GM23338 (cell line): ENCODE measurements at regions not wholly inside any gene's neighbourhood (a gene's known extent, or its start where the extent isn't known, plus 50 kb on each side); places are given as distances from the start of the nearest gene placed in this dataset.

Experiments used
- ATAC-seq: fragments of 200-7000 bp; cut with Tn5 transposase; 3 replicates; pipeline ENCODE4 v1.9.1; 2020
- DNase-seq: peaks from one replicate; pipeline ENCODE4 v3.0.0-alpha.2; 2015; ENCODE audit warnings: low spot score
- H2AFZ ChIP-seq: fragments of 200-600 bp; sonication (generic); 2 replicates; pipeline ENCODE4 v1.8.0; 2016; ENCODE audit warnings: antibody characterized with exemption, mild to moderate bottlenecking, moderate library complexity
- H3F3A ChIP-seq: fragments of 200-600 bp; sonication (generic); replicated peaks from 2 replicates; pipeline ENCODE4 v1.8.0; 2017; ENCODE audit warnings: antibody characterized with exemption, mixed run types, low read depth
- H3K27ac ChIP-seq: fragments of 200-600 bp; sonication (generic); 2 replicates; pipeline ENCODE4 v1.6.1; 2016; ENCODE audit warnings: low read depth
- H3K27me3 ChIP-seq: fragments of 200-600 bp; sonication (generic); 2 replicates; pipeline ENCODE4 v1.8.0; 2016; ENCODE audit warnings: mild to moderate bottlenecking, mixed run types, moderate library complexity; ENCODE audit not compliant: insufficient read depth
- H3K36me3 ChIP-seq: fragments of 200-600 bp; sonication (generic); 2 replicates; pipeline ENCODE4 v1.8.0; 2016; ENCODE audit warnings: mild to moderate bottlenecking; ENCODE audit not compliant: insufficient read depth
- H3K4me1 ChIP-seq: fragments of 200-600 bp; sonication (generic); 2 replicates; pipeline ENCODE4 v1.8.0; 2016; ENCODE audit warnings: mild to moderate bottlenecking, moderate library complexity; ENCODE audit not compliant: insufficient read depth
- H3K4me2 ChIP-seq: fragments of 200-600 bp; sonication (generic); 2 replicates; pipeline ENCODE4 v1.7.1; 2017; ENCODE audit warnings: mixed run types
- H3K4me3 ChIP-seq: fragments of 200-600 bp; sonication (generic); 2 replicates; pipeline ENCODE4 v1.6.1; 2016; ENCODE audit warnings: mixed run types
- H3K79me2 ChIP-seq: fragments of 200-600 bp; sonication (generic); replicated peaks from 2 replicates; pipeline ENCODE4 v1.8.0; 2017; ENCODE audit warnings: mild to moderate bottlenecking; ENCODE audit not compliant: insufficient read depth
- H3K9me2 ChIP-seq: fragments of 200-600 bp; sonication (generic); 2 replicates; pipeline ENCODE4 v1.8.0; 2017; ENCODE audit not compliant: insufficient read depth
- H4K20me1 ChIP-seq: fragments of 200-600 bp; sonication (generic); replicated peaks from 2 replicates; pipeline ENCODE4 v1.8.0; 2017; ENCODE audit warnings: mild to moderate bottlenecking; ENCODE audit not compliant: insufficient read depth
- H3K27ac Mint-ChIP-seq: 2 replicates; pipeline ENCODE4 v1.8.0; 2020; ENCODE audit warnings: inconsistent platforms, mild to moderate bottlenecking, moderate library complexity, mixed read lengths
- H3K27me3 Mint-ChIP-seq: 3 replicates; pipeline ENCODE4 v1.8.0; 2022; ENCODE audit warnings: low read depth, mild to moderate bottlenecking, moderate library complexity, mixed read lengths, inconsistent platforms; ENCODE audit not compliant: insufficient read depth, poor library complexity
- H3K36me3 Mint-ChIP-seq: 3 replicates; pipeline ENCODE4 v1.8.0; 2021; ENCODE audit warnings: low read depth, mild to moderate bottlenecking, inconsistent platforms, moderate library complexity, mixed read lengths
- H3K4me1 Mint-ChIP-seq: 3 replicates; pipeline ENCODE4 v1.8.0; 2020; ENCODE audit warnings: mild to moderate bottlenecking, inconsistent platforms, mixed read lengths
- H3K4me3 Mint-ChIP-seq: 3 replicates; pipeline ENCODE4 v1.8.0; 2021; ENCODE audit warnings: moderate library complexity, mild to moderate bottlenecking, inconsistent platforms, mixed read lengths
- H3K9me3 Mint-ChIP-seq: 3 replicates; pipeline ENCODE4 v1.8.0; 2020; ENCODE audit warnings: moderate library complexity, mild to moderate bottlenecking, inconsistent platforms, mixed read lengths
- EZH2 ChIP-seq: fragments of 200-600 bp; sonication (generic); IDR thresholded peaks from one replicate; pipeline ENCODE4 v1.8.0; 2017; ENCODE audit warnings: antibody characterized with exemption, mild to moderate bottlenecking, low read depth; ENCODE audit not compliant: unreplicated experiment
- EZH2phosphoT487 ChIP-seq: fragments of 200-600 bp; sonication (generic); IDR thresholded peaks from one replicate; pipeline ENCODE4 v1.8.1; 2018; ENCODE audit warnings: antibody characterized with exemption; ENCODE audit not compliant: unreplicated experiment
- NANOG ChIP-seq: IDR thresholded peaks from 2 replicates; pipeline ENCODE4 v1.6.1; 2016; ENCODE audit warnings: antibody characterized with exemption, borderline replicate concordance
- POLR2AphosphoS5 ChIP-seq: IDR thresholded peaks from 2 replicates; pipeline ENCODE4 v1.6.1; 2016; ENCODE audit warnings: antibody characterized with exemption, low read depth
- STAT1 ChIP-seq: IDR thresholded peaks from one replicate; pipeline ENCODE4 v1.6.1; 2016; ENCODE audit warnings: antibody characterized with exemption; ENCODE audit not compliant: unreplicated experiment
- ZNF114 ChIP-seq: fragments of 250-450 bp; sonication (Bioruptor Pico); IDR thresholded peaks from 2 replicates; pipeline ENCODE4 v1.5.0; 2020; ENCODE audit warnings: mild to moderate bottlenecking, moderate library complexity
- ZNF331 ChIP-seq: fragments of 250-450 bp; sonication (Bioruptor Pico); IDR thresholded peaks from 2 replicates; pipeline ENCODE4 v1.5.0; 2020; ENCODE audit warnings: low read depth, mild to moderate bottlenecking, moderate library complexity
- ZNF462 ChIP-seq: fragments of 250-450 bp; sonication (Bioruptor Pico); IDR thresholded peaks from 2 replicates; pipeline ENCODE4 v1.5.0; 2020; ENCODE audit warnings: mild to moderate bottlenecking, moderate library complexity
- TF ChIP-seq, protein P1 (sequence below): IDR thresholded peaks from one replicate; pipeline ENCODE4 v1.6.1; 2018; ENCODE audit warnings: antibody characterized with exemption; ENCODE audit not compliant: unreplicated experiment
- TF ChIP-seq, protein P2 (sequence below): IDR thresholded peaks from 2 replicates; pipeline ENCODE4 v1.6.1; 2016; ENCODE audit warnings: antibody characterized with exemption

- TF ChIP-seq, protein P1, sequence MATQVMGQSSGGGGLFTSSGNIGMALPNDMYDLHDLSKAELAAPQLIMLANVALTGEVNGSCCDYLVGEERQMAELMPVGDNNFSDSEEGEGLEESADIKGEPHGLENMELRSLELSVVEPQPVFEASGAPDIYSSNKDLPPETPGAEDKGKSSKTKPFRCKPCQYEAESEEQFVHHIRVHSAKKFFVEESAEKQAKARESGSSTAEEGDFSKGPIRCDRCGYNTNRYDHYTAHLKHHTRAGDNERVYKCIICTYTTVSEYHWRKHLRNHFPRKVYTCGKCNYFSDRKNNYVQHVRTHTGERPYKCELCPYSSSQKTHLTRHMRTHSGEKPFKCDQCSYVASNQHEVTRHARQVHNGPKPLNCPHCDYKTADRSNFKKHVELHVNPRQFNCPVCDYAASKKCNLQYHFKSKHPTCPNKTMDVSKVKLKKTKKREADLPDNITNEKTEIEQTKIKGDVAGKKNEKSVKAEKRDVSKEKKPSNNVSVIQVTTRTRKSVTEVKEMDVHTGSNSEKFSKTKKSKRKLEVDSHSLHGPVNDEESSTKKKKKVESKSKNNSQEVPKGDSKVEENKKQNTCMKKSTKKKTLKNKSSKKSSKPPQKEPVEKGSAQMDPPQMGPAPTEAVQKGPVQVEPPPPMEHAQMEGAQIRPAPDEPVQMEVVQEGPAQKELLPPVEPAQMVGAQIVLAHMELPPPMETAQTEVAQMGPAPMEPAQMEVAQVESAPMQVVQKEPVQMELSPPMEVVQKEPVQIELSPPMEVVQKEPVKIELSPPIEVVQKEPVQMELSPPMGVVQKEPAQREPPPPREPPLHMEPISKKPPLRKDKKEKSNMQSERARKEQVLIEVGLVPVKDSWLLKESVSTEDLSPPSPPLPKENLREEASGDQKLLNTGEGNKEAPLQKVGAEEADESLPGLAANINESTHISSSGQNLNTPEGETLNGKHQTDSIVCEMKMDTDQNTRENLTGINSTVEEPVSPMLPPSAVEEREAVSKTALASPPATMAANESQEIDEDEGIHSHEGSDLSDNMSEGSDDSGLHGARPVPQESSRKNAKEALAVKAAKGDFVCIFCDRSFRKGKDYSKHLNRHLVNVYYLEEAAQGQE, result no peak
- no peak for TF ChIP-seq ZNF114 (CRISPR knock-in tag)
- TF ChIP-seq EZH2, result no peak
- no peak for TF ChIP-seq STAT1
Measured at GRCh38 chr2:41448221-41448620, 599.6 kb upstream of the PKDCC start (continued).

- H3K4me3 Mint-ChIP-seq, result no peak overlapping the region
- Histone ChIP-seq H3K27ac (no peak overlapping the region), H3F3A (no peaks in the 10 kb centered on the region), H3K9me2 (peaks cover 4% of the 10 kb centered on the region; the same call in 1 of the 2 replicates), H3K79me2 (no peaks in the 10 kb centered on the region), H3K4me2 (no peak overlapping the region), H3K36me3 (no peaks in the 10 kb centered on the region), H3K4me1 (no peaks in the 10 kb centered on the region), H3K27me3 (no peaks in the 10 kb centered on the region), H3K4me3 (no peak overlapping the region), H2AFZ (no peak overlapping the region), H4K20me1 (no peaks in the 10 kb centered on the region)
- no peaks in the 10 kb centered on the region; the same call in 2 of the 3 replicates for H3K9me3 Mint-ChIP-seq
- no peaks in the 10 kb centered on the region for H3K4me1 Mint-ChIP-seq
- H3K36me3 Mint-ChIP-seq, result no peaks in the 10 kb centered on the region
- no peak for ATAC-seq
- H3K27me3 Mint-ChIP-seq, result no peaks in the 10 kb centered on the region
- no peak overlapping the region for H3K27ac Mint-ChIP-seq
- TF ChIP-seq ZNF462 (CRISPR knock-in tag), result no peak
- no peak for TF ChIP-seq ZNF331 (CRISPR knock-in tag)
- TF ChIP-seq EZH2, result no peak
- TF ChIP-seq STAT1, result no peak
- no peak for TF ChIP-seq ZNF114 (CRISPR knock-in tag)
- no peak for TF ChIP-seq EZH2phosphoT487
- no peak for TF ChIP-seq NANOG
- TF ChIP-seq, protein P2, sequence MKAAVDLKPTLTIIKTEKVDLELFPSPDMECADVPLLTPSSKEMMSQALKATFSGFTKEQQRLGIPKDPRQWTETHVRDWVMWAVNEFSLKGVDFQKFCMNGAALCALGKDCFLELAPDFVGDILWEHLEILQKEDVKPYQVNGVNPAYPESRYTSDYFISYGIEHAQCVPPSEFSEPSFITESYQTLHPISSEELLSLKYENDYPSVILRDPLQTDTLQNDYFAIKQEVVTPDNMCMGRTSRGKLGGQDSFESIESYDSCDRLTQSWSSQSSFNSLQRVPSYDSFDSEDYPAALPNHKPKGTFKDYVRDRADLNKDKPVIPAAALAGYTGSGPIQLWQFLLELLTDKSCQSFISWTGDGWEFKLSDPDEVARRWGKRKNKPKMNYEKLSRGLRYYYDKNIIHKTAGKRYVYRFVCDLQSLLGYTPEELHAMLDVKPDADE, result no peak
- TF ChIP-seq POLR2AphosphoS5, result no peak
- DNase-seq, result no peak
Measured at GRCh38 chr2:41457026-41457425, 590.8 kb upstream of the PKDCC start.
